ENCODE measurements at regions not wholly inside any gene's neighbourhood (a gene's known extent, or its start where the extent isn't known, plus 50 kb on each side); places are given as distances from the start of the nearest gene placed in this dataset.
"Not testable (repeated sequence)": the region's sequence is repeated elsewhere in the genome, so short reads cannot be mapped to it uniquely, and the experiment has no call there.

- intact Hi-C loops (cut with DNase I; ENCODE audit: low total_unique reads) = no loop called here
- no peak for DNase-seq
- TF ChIP-seq EP300 (IDR thresholded peaks at IDR 0.05; ENCODE audit: low read depth) (no peak), POLR2A (IDR thresholded peaks at IDR 0.05) (no peak), POLR2AphosphoS5 (IDR thresholded peaks at IDR 0.05) (no peak)
- TF ChIP-seq, protein P1, sequence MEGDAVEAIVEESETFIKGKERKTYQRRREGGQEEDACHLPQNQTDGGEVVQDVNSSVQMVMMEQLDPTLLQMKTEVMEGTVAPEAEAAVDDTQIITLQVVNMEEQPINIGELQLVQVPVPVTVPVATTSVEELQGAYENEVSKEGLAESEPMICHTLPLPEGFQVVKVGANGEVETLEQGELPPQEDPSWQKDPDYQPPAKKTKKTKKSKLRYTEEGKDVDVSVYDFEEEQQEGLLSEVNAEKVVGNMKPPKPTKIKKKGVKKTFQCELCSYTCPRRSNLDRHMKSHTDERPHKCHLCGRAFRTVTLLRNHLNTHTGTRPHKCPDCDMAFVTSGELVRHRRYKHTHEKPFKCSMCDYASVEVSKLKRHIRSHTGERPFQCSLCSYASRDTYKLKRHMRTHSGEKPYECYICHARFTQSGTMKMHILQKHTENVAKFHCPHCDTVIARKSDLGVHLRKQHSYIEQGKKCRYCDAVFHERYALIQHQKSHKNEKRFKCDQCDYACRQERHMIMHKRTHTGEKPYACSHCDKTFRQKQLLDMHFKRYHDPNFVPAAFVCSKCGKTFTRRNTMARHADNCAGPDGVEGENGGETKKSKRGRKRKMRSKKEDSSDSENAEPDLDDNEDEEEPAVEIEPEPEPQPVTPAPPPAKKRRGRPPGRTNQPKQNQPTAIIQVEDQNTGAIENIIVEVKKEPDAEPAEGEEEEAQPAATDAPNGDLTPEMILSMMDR (IDR thresholded peaks at IDR 0.05) = no peak
Observed at GRCh38 chr3:191648787-191649186, 187.8 kb downstream of the PYDC2 start.

DNA sequence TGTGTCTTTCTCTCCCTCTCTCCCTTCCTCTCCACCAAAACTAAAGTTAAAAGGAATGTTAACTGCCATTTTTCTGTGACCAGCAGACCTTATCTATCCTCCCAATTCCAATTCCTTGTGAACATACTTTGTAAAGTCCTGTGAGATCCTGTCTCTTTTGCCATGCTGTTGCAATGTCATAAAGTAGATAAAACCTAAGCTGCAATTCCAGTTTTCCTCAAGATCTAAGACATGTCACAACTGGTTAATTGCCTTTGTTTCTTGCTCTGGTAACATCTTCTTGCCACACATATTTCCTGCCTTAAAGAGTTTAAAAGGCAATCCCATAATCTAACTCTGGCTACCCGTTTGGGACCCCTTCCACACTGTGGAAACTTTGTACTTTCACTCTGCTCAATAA, 188.7 kb downstream of the PYDC2 start:
- Histone ChIP-seq H3K9me3 (no peaks in the 10 kb centered on the region), H3K27me3 (no peaks in the 10 kb centered on the region), H3K36me3 (no peaks in the 10 kb centered on the region), H3K27ac (no peak overlapping the region), H3K4me1 (no peaks in the 10 kb centered on the region), H3K4me3 (no peak overlapping the region)
- TF ChIP-seq, protein P1 (IDR thresholded peaks at IDR 0.05) = no peak
- TF ChIP-seq EP300 (IDR thresholded peaks at IDR 0.05; ENCODE audit: low read depth) (no peak), POLR2AphosphoS5 (IDR thresholded peaks at IDR 0.05) (no peak), POLR2A (IDR thresholded peaks at IDR 0.05) (no peak)
- WGBS, 2 donors (ENCODE audit: low coverage in 1 of 2) = 35 to 100% methylated on average over 1 of the region's 1 CpG
- DNase-seq = no peak
- intact Hi-C loops (cut with DNase I; ENCODE audit: low total_unique reads) = no loop called here
- in situ Hi-C loops (cut with MboI; ENCODE audit: low pct_ligation_motif_present in 1 of 4, low pct_unique_long_range_greater_than_20kb in 1 of 4, low sequenced_read_pairs in 3 of 4) = no loop called here

More at GRCh38 chr3:191648787-191649186, 187.8 kb downstream of the PYDC2 start:
- Histone ChIP-seq H3K9me3 (no peaks in the 10 kb centered on the region), H3K4me1 (no peaks in the 10 kb centered on the region), H3K27me3 (no peaks in the 10 kb centered on the region), H3K4me3 (no peak overlapping the region), H3K36me3 (no peaks in the 10 kb centered on the region), H3K27ac (no peak overlapping the region)
- in situ Hi-C loops (cut with MboI; ENCODE audit: low pct_ligation_motif_present in 1 of 4, low pct_unique_long_range_greater_than_20kb in 1 of 4, low sequenced_read_pairs in 3 of 4) = no loop called here

DNA sequence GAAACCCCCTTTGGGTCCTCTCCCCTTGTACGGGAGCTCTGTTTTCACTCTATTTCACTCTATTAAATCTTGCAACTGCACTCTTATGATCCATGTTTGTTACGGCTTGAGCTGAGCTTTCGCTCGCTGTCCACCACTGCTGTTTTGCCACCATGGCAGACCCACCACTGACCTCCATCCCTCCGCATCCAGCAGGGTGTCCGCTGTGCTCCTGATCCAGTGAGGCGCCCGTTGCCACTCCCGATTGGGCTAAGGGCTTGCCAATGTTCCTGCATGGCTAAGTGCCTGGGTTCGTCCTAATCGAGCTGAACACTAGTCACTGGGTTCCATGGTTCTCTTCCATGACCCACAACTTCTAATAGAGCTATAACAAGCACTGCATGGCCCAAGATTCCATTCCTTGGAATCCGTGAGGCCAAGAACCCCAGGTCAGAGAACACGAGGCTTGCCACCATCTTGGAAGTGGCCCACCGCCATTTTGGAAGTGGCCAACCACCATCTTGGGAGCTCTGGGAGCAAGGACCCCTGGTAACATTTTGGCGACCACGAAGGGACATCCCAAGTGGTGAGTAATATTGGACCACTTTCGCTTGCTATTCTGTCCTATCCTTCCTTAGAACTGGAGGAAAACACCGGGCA, 197.9 kb downstream of the PYDC2 start:
- H3K4me3 ChIP-seq; H3K4me1 ChIP-seq; in situ Hi-C loops (cut with MboI; ENCODE audit: low pct_ligation_motif_present in 1 of 4, low pct_unique_long_range_greater_than_20kb in 1 of 4, low sequenced_read_pairs in 3 of 4); H3K36me3 ChIP-seq; H3K27me3 ChIP-seq; DNase-seq; H3K9me3 ChIP-seq; H3K27ac ChIP-seq; intact Hi-C loops (cut with DNase I; ENCODE audit: low total_unique reads): not testable (repeated sequence)
- WGBS, 2 donors (ENCODE audit: low coverage in 1 of 2) = 87 to 89% methylated on average over 12 to 18 of the region's 18 CpGs

- H3K4me1 ChIP-seq; DNase-seq; H3K9me3 ChIP-seq; H3K4me3 ChIP-seq; H3K27ac ChIP-seq; H3K27me3 ChIP-seq; intact Hi-C loops (cut with DNase I; ENCODE audit: low total_unique reads); in situ Hi-C loops (cut with MboI; ENCODE audit: low pct_ligation_motif_present in 1 of 4, low pct_unique_long_range_greater_than_20kb in 1 of 4, low sequenced_read_pairs in 3 of 4); H3K36me3 ChIP-seq: not testable (repeated sequence)
- 93% methylated on average over 5 of the region's 5 CpGs; no CpG with 5 or more reads in 1 of the 2 donors for WGBS, 2 donors (ENCODE audit: low coverage in 1 of 2)
Observed at GRCh38 chr3:191662150-191662549, 201.2 kb downstream of the PYDC2 start.

- no peak for TF ChIP-seq EP300 (IDR thresholded peaks at IDR 0.05; ENCODE audit: low read depth)
- TF ChIP-seq POLR2AphosphoS5 (IDR thresholded peaks at IDR 0.05) = no peak
- TF ChIP-seq POLR2A (IDR thresholded peaks at IDR 0.05) = no peak
- TF ChIP-seq, protein P1 (IDR thresholded peaks at IDR 0.05) = no peak
Observed at GRCh38 chr3:191680989-191681597, 220.1 kb downstream of the PYDC2 start.

More at GRCh38 chr3:191680989-191681597, 220.1 kb downstream of the PYDC2 start:
- H3K27me3 ChIP-seq = no peaks in the 10 kb centered on the region
- no peak overlapping the region for H3K4me3 ChIP-seq
- no peaks in the 10 kb centered on the region for H3K4me1 ChIP-seq
- WGBS, 2 donors (ENCODE audit: low coverage in 1 of 2) = 28 to 45% methylated on average over 3 of the region's 3 CpGs
- H3K36me3 ChIP-seq = no peaks in the 10 kb centered on the region
- in situ Hi-C loops (cut with MboI; ENCODE audit: low pct_ligation_motif_present in 1 of 4, low pct_unique_long_range_greater_than_20kb in 1 of 4, low sequenced_read_pairs in 3 of 4) (no loop called here), intact Hi-C loops (cut with DNase I; ENCODE audit: low total_unique reads) (no loop called here)
- H3K9me3 ChIP-seq = no peaks in the 10 kb centered on the region
- H3K27ac ChIP-seq = no peak overlapping the region
- DNase-seq = no peak

Data from transverse colon (tissue), 4 donors.